ENCODE measurements at regions not wholly inside any gene's neighbourhood (a gene's known extent, or its start where the extent isn't known, plus 50 kb on each side); places are given as distances from the start of the nearest gene placed in this dataset.

GRCh38 chr5:158011422-158011821, 152.5 kb upstream of the CLINT1 start:
- no peak overlapping the region for H3K4me2 ChIP-seq
- H3K79me2 ChIP-seq (ENCODE audit: low read depth), result no peaks in the 10 kb centered on the region
- H3K4me1 ChIP-seq (replicated peaks; ENCODE audit: insufficient read depth), result no peaks in the 10 kb centered on the region
- ChIA-PET CTCF (no interaction called here), POLR2A (ENCODE audit: unreplicated experiment) (no interaction called here)
- TF ChIP-seq EZH2 (IDR thresholded peaks at IDR 0.05; ENCODE audit: low read depth) (no peak), CTCF (conservative IDR thresholded peaks at IDR 0.05) (no peak)
- peaks cover 12% of the 10 kb centered on the region for H3K27me3 ChIP-seq (ENCODE audit: insufficient read depth, low read depth)
- no peaks in the 10 kb centered on the region for H4K20me1 ChIP-seq (ENCODE audit: insufficient read depth)
- H3K27ac ChIP-seq, result no peak overlapping the region
- DNase-seq, result no peak
- no peak overlapping the region for H3K4me3 ChIP-seq
- no peaks in the 10 kb centered on the region for H3K9me3 ChIP-seq (ENCODE audit: insufficient read depth, low read depth)
- H3K36me3 ChIP-seq (ENCODE audit: low read depth), result no peaks in the 10 kb centered on the region
- no peaks in the 10 kb centered on the region for H3K9me2 ChIP-seq (ENCODE audit: insufficient read depth)
- H2AFZ ChIP-seq, result no peak overlapping the region
- H3F3A ChIP-seq (ENCODE audit: insufficient read depth, low read depth), result no peaks in the 10 kb centered on the region
- intact Hi-C loops (cut with micrococcal nuclease; ENCODE audit: unreplicated experiment), result no loop called here
- no TSS peak for BruUV-seq (replicated peaks)

GRCh38 chr5:158010831-158011230, 151.9 kb upstream of the CLINT1 start:
- ChIA-PET CTCF (no interaction called here), POLR2A (ENCODE audit: unreplicated experiment) (no interaction called here)
- BruUV-seq (replicated peaks), result no TSS peak
- Histone ChIP-seq H3K4me3 (no peak overlapping the region), H3K4me1 (replicated peaks; ENCODE audit: insufficient read depth) (no peaks in the 10 kb centered on the region), H4K20me1 (ENCODE audit: insufficient read depth) (no peaks in the 10 kb centered on the region), H3F3A (ENCODE audit: insufficient read depth, low read depth) (no peaks in the 10 kb centered on the region), H3K9me3 (ENCODE audit: insufficient read depth, low read depth) (no peaks in the 10 kb centered on the region), H3K79me2 (ENCODE audit: low read depth) (no peaks in the 10 kb centered on the region), H3K27ac (no peak overlapping the region), H3K27me3 (ENCODE audit: insufficient read depth, low read depth) (peaks cover 12% of the 10 kb centered on the region), H2AFZ (no peak overlapping the region), H3K4me2 (no peak overlapping the region), H3K9me2 (ENCODE audit: insufficient read depth) (no peaks in the 10 kb centered on the region), H3K36me3 (ENCODE audit: low read depth) (no peaks in the 10 kb centered on the region)
- intact Hi-C loops (cut with micrococcal nuclease; ENCODE audit: unreplicated experiment), result no loop called here
- no peak for DNase-seq
- no peak for TF ChIP-seq CTCF (conservative IDR thresholded peaks at IDR 0.05)
- TF ChIP-seq EZH2 (IDR thresholded peaks at IDR 0.05; ENCODE audit: low read depth), result no peak

GRCh38 chr5:158007336-158007735, 148.4 kb upstream of the CLINT1 start:
- no peak overlapping the region for H3K4me3 ChIP-seq
- H3K36me3 ChIP-seq (ENCODE audit: low read depth), result no peaks in the 10 kb centered on the region
- H3K27me3 ChIP-seq (ENCODE audit: insufficient read depth, low read depth), result peaks cover 12% of the 10 kb centered on the region
- ChIA-PET CTCF (no interaction called here), POLR2A (ENCODE audit: unreplicated experiment) (no interaction called here)
- H3F3A ChIP-seq (ENCODE audit: insufficient read depth, low read depth), result no peaks in the 10 kb centered on the region
- H3K27ac ChIP-seq, result no peak overlapping the region
- H3K4me1 ChIP-seq (replicated peaks; ENCODE audit: insufficient read depth), result no peaks in the 10 kb centered on the region
- DNase-seq, result no peak
- no peak overlapping the region for H3K4me2 ChIP-seq
- H2AFZ ChIP-seq, result no peak overlapping the region
- intact Hi-C loops (cut with micrococcal nuclease; ENCODE audit: unreplicated experiment), result no loop called here
- BruUV-seq (replicated peaks), result no TSS peak
- H4K20me1 ChIP-seq (ENCODE audit: insufficient read depth), result no peaks in the 10 kb centered on the region
- H3K9me3 ChIP-seq (ENCODE audit: insufficient read depth, low read depth), result no peaks in the 10 kb centered on the region
- TF ChIP-seq CTCF (conservative IDR thresholded peaks at IDR 0.05) (no peak), EZH2 (IDR thresholded peaks at IDR 0.05; ENCODE audit: low read depth) (no peak)
- no peaks in the 10 kb centered on the region for H3K79me2 ChIP-seq (ENCODE audit: low read depth)
- H3K9me2 ChIP-seq (ENCODE audit: insufficient read depth), result no peaks in the 10 kb centered on the region
